ENCODE measurements at regions not wholly inside any gene's neighbourhood (a gene's known extent, or its start where the extent isn't known, plus 50 kb on each side); places are given as distances from the start of the nearest gene placed in this dataset.

DNA sequence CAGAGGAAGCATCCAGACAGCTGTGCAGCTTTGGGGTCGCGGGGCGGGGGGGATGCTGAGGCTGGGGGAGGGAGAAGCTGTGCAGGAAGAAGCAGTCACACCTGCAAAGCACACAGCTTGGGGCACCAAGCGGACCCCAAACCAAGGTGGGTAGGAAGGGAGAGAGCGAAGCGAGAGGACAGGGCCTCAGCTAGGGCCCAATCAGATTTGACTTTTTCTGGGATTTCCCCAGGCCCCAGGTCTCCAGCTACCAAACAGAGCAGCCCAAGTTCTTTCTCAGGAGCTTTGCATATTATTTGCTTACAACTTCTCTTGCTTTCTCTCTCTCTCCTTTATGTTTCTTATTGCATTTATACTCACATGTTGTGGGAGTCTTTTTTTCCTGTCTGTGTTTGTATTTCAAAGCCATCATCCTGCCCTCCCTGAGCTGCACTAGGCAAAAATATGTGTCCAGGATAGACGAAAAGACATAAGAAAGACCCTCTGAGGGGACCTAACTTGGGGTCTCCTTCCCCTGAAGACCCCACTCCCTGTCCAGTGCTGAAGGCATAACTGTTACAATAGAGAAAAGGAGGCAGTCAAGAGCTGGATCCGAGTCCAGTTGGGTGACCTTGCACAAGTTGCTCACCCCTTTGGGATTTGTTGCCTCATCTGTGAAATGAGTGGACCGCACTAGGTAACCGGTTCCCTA, 50.6 kb upstream of the SMNDC1 start:
- Mint-ChIP-seq H3K36me3 (ENCODE audit: insufficient read depth in 2 of 2) (peaks cover 0 to 2% of the 10 kb centered on the region in 2 donors), H3K4me1 (ENCODE audit: low read depth) (peaks cover 95% of the 10 kb centered on the region), H3K27ac (peak overlapping the region; percentile 99), H3K27me3 (ENCODE audit: low read depth) (no peaks in the 10 kb centered on the region), H3K9me3 (no peaks in the 10 kb centered on the region), H3K4me3 (peak overlapping the region; percentile 92 to 94)
- ATAC-seq (replicated peaks in 1 of 2): peak; percentile 3 to 5
- peak; percentile 57 to 59 for DNase-seq

DNA sequence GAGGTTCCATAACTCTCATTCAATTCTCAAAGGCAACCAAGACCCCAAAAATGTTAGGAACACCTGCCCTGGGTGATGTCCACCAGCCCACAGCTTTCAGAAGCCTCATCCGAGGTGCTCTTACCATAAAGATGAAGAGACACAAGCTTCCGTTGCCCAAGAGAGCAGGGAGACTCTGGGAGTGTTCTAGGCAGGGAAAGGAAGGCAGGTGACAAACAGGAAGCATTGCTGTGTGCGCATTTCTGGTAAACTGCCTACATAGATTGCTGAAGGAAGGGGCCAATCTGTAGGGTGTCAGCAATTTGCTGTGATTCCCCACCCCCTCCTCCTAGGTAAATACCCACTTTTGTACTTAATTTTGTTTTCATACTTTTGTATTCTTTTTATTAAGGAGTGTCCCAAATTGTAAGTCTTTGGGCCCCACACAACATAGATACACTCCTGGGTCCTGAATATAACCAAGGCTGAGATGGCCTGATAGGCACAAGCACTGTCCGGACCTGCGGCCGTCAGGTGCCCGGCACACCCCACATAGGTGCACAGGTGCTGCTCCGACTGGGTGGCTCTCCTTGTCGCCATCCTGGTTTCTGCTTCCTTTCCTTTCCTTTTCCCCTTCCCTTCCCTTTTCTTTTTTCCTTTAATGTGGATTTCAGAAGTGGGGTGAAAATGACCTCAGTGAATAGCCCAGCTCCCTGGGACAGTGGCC, 51.4 kb upstream of the SMNDC1 start:
- ATAC-seq (replicated peaks in 1 of 2) (peak; percentile 12 to 18), DNase-seq (peak; percentile 58 to 63)
- Mint-ChIP-seq H3K4me3 (peak overlapping the region; percentile 92 to 94), H3K4me1 (ENCODE audit: low read depth) (peaks cover 95% of the 10 kb centered on the region), H3K27ac (peak overlapping the region; percentile 99), H3K27me3 (ENCODE audit: low read depth) (no peaks in the 10 kb centered on the region), H3K36me3 (ENCODE audit: insufficient read depth in 2 of 2) (peaks cover 0 to 2% of the 10 kb centered on the region in 2 donors), H3K9me3 (no peaks in the 10 kb centered on the region)

DNA sequence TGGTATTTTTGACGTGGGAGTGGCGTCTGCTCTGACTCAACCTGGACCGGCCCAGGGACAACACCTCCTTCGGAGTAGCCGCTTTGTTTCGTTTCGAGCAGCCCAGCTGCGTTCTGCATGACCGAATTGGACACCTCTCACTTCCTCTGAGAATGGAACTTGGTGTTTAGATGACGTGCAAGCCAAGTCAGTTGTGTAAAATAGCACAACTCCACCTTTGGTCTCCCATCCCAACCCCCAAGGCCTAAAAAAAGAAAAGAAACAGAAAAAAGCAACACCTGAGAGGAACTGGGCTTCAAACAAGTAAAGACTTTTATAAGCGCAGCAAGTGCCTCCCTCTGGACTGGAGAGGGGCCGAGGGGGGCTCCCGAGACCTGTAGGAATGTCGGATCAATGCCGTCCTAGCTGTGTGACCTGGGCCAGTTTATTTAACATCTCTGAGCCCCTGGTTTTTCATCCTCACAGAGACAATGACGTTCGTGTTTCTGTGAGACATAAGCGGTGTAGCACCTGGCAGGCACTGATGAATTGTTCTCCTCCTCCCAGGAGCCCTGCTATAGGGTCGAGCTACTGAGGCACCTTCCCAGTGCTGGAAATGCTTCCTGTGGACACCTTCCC, 52.0 kb upstream of the SMNDC1 start:
- H3K27me3 Mint-ChIP-seq (ENCODE audit: low read depth): no peaks in the 10 kb centered on the region
- H3K9me3 Mint-ChIP-seq: no peaks in the 10 kb centered on the region
- ATAC-seq (replicated peaks in 1 of 2) (peak; percentile 64 to 65), DNase-seq (peak; percentile 89 to 90)
- peak overlapping the region; percentile 99 for H3K27ac Mint-ChIP-seq
- peaks cover 95% of the 10 kb centered on the region for H3K4me1 Mint-ChIP-seq (ENCODE audit: low read depth)
- H3K4me3 Mint-ChIP-seq: peak overlapping the region; percentile 92 to 94
- peaks cover 0 to 2% of the 10 kb centered on the region in 2 donors for H3K36me3 Mint-ChIP-seq (ENCODE audit: insufficient read depth in 2 of 2)

DNA sequence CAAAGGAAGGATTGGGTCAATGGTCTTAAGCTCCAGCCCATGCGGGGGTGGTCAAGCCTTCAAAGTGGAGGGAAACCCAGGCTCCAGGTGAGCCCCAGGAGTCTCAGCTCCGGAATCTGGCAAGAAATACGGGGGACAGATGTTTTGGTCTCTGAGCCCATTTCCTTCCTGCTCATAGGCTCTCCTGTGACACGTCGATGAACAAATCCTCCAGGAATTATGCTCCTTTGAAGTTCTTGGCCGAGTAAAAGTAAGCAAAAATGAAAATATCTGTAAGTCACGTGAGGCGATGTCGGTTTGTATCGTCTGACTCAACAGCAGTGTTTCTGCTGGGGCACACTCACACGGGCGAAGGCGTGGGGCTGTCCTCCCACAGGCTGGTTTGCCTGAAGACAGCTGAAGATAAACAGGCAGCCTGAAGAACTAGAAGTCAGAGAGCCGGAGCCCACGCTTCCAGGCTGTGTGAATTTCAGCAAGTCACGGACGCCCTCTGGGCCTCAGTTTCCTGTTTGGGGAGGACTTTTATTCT, 52.6 kb upstream of the SMNDC1 start:
- Mint-ChIP-seq H3K4me3 (peak overlapping the region; percentile 92 to 94), H3K9me3 (no peaks in the 10 kb centered on the region), H3K27ac (peak overlapping the region; percentile 99), H3K27me3 (ENCODE audit: low read depth) (no peaks in the 10 kb centered on the region), H3K36me3 (ENCODE audit: insufficient read depth in 2 of 2) (peaks cover 0 to 4% of the 10 kb centered on the region in 2 donors), H3K4me1 (ENCODE audit: low read depth) (peaks cover 95% of the 10 kb centered on the region)
- peak; percentile 20 to 30 for ATAC-seq (replicated peaks in 1 of 2)
- peak; percentile 82 for DNase-seq

DNA sequence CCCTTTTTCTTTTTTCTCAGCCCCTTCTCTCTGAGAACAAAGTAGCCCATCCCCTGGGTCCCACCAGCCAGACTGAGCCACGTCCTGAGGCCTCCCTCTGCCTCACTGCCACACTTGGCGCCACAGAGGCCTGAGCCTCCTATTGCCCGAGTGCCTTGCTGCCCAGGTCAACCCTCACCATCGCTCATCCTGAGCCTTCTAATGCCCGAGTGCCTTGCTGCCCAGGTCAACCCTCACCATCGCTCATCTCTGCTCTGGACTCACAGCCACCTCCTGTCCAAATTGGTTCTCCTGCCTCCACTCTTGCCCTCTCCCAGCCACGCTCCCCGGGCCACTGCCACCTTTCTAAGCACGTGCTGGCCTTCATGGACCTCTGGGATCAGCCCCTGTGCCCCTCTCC, 53.2 kb upstream of the SMNDC1 start:
- Mint-ChIP-seq H3K36me3 (ENCODE audit: insufficient read depth in 2 of 2) (peaks cover 0 to 4% of the 10 kb centered on the region in 2 donors), H3K4me3 (peak overlapping the region; percentile 92 to 94), H3K27ac (peak overlapping the region; percentile 99), H3K4me1 (ENCODE audit: low read depth) (peaks cover 98% of the 10 kb centered on the region), H3K9me3 (no peaks in the 10 kb centered on the region), H3K27me3 (ENCODE audit: low read depth) (no peaks in the 10 kb centered on the region)
- DNase-seq (no peak), ATAC-seq (replicated peaks in 1 of 2) (no peak)

DNA sequence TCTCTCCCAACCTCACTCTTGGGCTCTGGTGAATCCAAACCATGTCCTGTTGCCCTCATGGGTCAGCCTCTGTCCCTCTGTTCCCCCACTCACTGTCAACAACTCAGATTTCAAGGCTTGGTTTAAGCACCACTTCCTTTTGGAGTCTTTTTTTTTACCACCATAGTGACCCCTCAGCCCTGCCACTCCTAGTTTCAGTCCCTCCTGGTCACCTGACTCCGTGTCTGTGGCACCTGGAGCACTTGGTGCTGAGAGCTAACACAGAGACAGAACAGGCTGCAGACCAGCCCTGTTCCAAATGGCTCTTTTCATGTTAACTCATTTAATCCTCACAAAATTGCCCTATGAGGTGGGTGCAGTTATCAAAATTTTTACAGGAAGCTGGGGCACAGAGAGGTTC, 53.6 kb upstream of the SMNDC1 start:
- Mint-ChIP-seq H3K27me3 (ENCODE audit: low read depth) (no peaks in the 10 kb centered on the region), H3K4me3 (peak overlapping the region; percentile 92 to 94), H3K27ac (peak overlapping the region; percentile 99), H3K4me1 (ENCODE audit: low read depth) (peaks cover 99% of the 10 kb centered on the region), H3K9me3 (no peaks in the 10 kb centered on the region), H3K36me3 (ENCODE audit: insufficient read depth in 2 of 2) (peaks cover 0 to 4% of the 10 kb centered on the region in 2 donors)
- DNase-seq (no peak), ATAC-seq (replicated peaks in 1 of 2) (no peak)

DNA sequence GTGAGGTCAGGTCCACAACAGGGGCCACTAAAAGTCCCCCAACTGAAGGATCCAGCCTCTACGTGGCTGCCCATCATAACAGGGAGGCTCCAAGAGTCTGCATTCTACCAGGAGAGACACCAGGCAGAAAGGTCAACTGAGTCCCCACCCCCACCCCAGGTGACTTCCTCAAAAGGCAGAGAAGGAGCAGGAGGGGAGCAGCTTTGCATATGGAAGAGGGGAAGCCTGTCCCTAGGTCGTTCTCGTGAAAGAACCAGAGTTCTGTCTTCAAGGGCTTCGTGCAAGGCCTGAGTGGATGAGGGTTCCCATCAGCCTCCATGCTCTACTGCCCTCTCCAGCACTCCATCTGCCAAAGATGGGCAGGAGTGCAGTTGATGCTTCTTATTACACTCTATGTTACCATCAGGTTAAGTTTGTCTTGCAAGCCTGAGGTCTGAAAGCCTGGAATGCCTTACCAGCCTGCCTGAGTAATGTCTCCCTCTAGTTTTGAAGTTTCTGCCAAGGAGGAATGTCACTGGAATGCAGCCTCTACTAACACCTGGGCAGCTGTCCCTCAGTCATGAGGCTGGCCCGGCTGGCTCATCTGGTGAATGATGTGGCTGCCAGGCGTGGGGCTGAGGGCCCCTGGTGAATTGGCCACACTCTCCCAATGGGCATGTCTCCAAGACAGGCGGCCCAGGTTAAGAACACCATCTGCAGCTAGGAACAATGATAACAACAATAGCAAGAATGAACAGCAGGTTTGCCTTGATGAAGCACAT, 54.3 kb upstream of the SMNDC1 start:
- Mint-ChIP-seq H3K27ac (peak overlapping the region; percentile 99), H3K36me3 (ENCODE audit: insufficient read depth in 2 of 2) (peaks cover 0 to 7% of the 10 kb centered on the region in 2 donors), H3K4me3 (peak overlapping the region; percentile 25 to 92), H3K4me1 (ENCODE audit: low read depth) (peaks cover 99% of the 10 kb centered on the region), H3K9me3 (no peaks in the 10 kb centered on the region), H3K27me3 (ENCODE audit: low read depth) (no peaks in the 10 kb centered on the region)
- ATAC-seq (replicated peaks in 1 of 2): no peak
- DNase-seq: no peak

DNA sequence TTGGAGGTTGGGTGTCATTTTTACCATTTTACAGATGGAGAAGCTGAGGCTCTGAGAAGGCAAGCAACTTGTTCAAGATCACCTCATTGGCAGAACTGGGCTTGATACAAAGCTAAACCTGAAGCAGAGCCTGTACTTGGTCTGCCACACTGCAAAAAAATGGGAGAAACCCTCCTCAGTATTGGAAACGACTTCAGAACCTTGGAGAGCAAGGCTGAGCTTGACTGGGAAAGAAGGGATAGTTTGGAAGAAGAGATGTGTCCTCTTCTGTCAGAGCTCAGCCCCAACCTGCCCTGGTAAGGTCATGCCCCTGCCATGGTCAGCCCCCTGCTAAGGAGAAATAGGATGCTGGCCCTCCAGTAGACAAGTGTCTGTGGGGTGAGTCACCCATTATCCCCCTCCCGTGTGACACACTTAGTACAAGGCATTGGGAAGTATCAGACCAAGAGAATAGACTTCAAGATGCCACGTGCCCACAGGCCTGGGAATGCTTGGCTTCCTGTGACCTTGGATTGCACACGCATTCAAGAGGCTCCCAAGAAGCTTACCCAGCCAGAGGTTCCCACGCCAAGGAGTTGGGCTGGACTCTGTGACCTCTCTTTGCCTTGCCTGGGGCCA, 56.2 kb upstream of the SMNDC1 start:
- peaks cover 99% of the 10 kb centered on the region for H3K4me1 Mint-ChIP-seq (ENCODE audit: low read depth)

DNA sequence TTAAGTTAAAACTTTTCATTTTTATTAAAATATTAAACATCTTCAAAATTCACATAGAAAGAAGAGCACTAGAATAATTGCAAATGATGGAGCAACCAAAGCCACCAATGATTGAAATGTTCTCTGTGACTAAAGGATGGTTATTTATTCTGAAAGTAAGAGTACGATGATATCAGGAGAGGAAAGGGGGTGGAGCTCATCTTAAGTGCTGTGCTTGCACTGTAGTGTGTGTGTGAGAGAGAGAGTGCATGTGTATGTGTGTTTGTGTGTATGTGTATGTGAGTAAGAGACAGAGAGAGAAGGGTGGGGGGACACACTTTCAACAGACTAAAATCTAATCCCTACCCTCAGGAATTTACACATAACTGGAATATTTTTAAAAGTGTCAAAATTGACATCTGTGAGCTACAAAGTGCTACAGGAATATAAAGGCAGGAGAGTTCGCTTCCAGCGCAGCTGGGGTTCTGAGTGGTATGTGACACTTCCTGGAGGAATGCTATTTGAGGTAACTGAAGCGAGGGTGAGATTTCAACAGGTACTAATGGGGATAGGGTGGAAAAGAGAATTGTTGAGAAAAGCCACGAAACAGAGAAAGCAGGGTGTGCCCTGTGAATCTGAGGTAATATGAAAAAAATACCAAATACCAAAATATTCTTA, 57.2 kb upstream of the SMNDC1 start:
- peak overlapping the region; percentile 40 for H3K27ac Mint-ChIP-seq
- peaks cover 99% of the 10 kb centered on the region for H3K4me1 Mint-ChIP-seq (ENCODE audit: low read depth)
- H3K4me3 Mint-ChIP-seq: peak overlapping the region; percentile 43 to 47

More for the DNA sequence above, 56.2 kb upstream of the SMNDC1 start:
- peak overlapping the region; percentile 4 to 36 for H3K4me3 Mint-ChIP-seq
- H3K27ac Mint-ChIP-seq: no peak overlapping the region
- peaks cover 0 to 6% of the 10 kb centered on the region in 2 donors for H3K36me3 Mint-ChIP-seq (ENCODE audit: insufficient read depth in 2 of 2)
- H3K27me3 Mint-ChIP-seq (ENCODE audit: low read depth): no peaks in the 10 kb centered on the region
- H3K9me3 Mint-ChIP-seq: no peaks in the 10 kb centered on the region
- ATAC-seq (replicated peaks in 1 of 2): no peak
- DNase-seq: no peak

DNA sequence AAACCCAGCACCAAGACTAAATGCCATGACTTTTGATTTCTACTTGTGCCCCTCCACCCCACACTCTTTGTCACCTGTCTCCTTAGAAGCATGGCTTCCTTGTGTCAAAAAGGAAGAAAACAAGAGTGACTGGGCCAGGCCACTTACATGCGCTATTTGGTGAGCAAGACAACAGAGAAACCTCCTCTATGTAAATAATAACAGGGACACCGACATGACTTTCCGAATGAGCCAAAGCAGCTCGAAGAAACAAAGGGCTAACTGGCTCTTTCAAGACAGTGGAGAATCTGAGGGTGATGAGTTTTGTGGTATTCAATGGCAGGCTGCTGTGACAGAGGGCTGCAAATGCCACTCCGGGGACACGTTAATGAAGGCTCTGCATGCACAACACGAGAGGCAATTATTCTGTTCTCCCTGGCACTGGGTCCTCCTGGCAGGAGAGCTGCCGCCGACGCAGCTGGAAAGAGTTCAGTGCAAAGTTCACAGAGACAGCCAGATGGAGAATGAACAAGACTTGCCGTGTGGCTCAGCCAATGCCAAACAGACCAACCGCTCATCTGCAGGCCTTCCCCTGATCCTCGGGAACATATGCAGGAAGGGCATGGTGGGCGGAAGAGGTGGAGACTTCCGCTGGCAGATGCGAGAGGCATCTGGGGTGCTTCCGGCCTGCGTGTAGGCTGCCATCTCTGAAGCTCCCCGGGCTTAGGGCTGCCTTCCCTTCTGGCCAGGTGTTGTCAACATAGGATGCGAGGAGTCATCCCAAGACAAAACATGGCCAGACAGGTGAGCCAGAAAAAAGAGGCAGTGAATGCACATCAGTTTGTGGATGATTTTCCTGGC, 59.1 kb upstream of the SMNDC1 start:
- DNase-seq (peak; percentile 31 to 67), ATAC-seq (replicated peaks in 1 of 2) (peak in 1 of 2 donors; percentile 31)
- Mint-ChIP-seq H3K4me3 (peak overlapping the region; percentile 72 to 87), H3K36me3 (ENCODE audit: insufficient read depth in 2 of 2) (peaks cover 0 to 6% of the 10 kb centered on the region in 2 donors), H3K27me3 (ENCODE audit: low read depth) (no peaks in the 10 kb centered on the region), H3K9me3 (peaks cover 0 to 2% of the 10 kb centered on the region in 2 donors), H3K4me1 (ENCODE audit: low read depth) (peaks cover 99% of the 10 kb centered on the region), H3K27ac (peak overlapping the region; percentile 96)

More for the DNA sequence above, 57.2 kb upstream of the SMNDC1 start:
- no peaks in the 10 kb centered on the region for H3K9me3 Mint-ChIP-seq
- no peaks in the 10 kb centered on the region for H3K27me3 Mint-ChIP-seq (ENCODE audit: low read depth)
- peak; percentile 64 to 72 for ATAC-seq (replicated peaks in 1 of 2)
- H3K36me3 Mint-ChIP-seq (ENCODE audit: insufficient read depth in 2 of 2): peaks cover 0 to 6% of the 10 kb centered on the region in 2 donors
- peak; percentile 62 to 63 for DNase-seq

DNA sequence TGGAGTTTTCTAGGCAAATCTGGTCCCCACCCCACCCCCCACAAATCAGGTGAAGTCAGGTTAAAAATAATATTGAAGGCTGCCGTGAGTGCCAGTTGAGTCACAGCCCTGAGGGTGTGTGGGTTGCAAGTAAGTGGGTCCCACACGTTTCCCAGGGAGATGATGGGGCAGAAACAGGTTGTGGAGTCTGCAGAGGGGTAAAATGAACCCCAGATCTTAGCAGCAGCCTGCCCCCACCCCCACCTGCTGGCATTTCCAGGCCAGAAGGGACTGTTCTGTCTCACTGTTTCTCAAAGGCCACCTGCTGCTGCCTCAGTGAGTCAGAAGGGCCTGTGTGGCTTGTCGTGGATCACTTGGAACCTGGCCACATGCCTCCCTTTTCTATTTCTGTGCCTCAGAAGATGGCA, 59.8 kb upstream of the SMNDC1 start:
- ATAC-seq (replicated peaks in 1 of 2): peak; percentile 61 to 64
- peaks cover 99% of the 10 kb centered on the region for H3K4me1 Mint-ChIP-seq (ENCODE audit: low read depth)

More for the DNA sequence above, 59.8 kb upstream of the SMNDC1 start:
- peaks cover 0 to 2% of the 10 kb centered on the region in 2 donors for H3K9me3 Mint-ChIP-seq
- peak; percentile 64 to 65 for DNase-seq
- H3K27ac Mint-ChIP-seq: peak overlapping the region; percentile 96
- H3K4me3 Mint-ChIP-seq: peak overlapping the region; percentile 72 to 87
- H3K36me3 Mint-ChIP-seq (ENCODE audit: insufficient read depth in 2 of 2): peaks cover 0 to 6% of the 10 kb centered on the region in 2 donors
- no peaks in the 10 kb centered on the region for H3K27me3 Mint-ChIP-seq (ENCODE audit: low read depth)
